ENCODE measurements at regions not wholly inside any gene's neighbourhood (a gene's known extent, or its start where the extent isn't known, plus 50 kb on each side); places are given as distances from the start of the nearest gene placed in this dataset.

GRCh38 chr14:99032759-99033158 is 239.2 kb downstream of the BCL11B start:
- TF ChIP-seq CTCF (IDR thresholded peaks at IDR 0.05; ENCODE audit: poor library complexity) (no peak), EZH2 (IDR thresholded peaks at IDR 0.05; ENCODE audit: borderline replicate concordance) (no peak)
